BE2C (cell line): ENCODE measurements at regions not wholly inside any gene's neighbourhood (a gene's known extent, or its start where the extent isn't known, plus 50 kb on each side); places are given as distances from the start of the nearest gene placed in this dataset.
A peak's percentile ranks its signal among the peaks of the same experiment; 100 is the strongest.

Source experiments
- DNase-seq: peaks from one replicate; pipeline ENCODE4 v3.0.0-alpha.2; 2020
- H3K27me3 ChIP-seq: fragments of 250-450 bp; sonication (Bioruptor Pico); 2 replicates; pipeline ENCODE4 v1.5.1; 2020; ENCODE audit warnings: mild to moderate bottlenecking
- H3K36me3 ChIP-seq: fragments of 250-450 bp; sonication (Bioruptor Pico); 2 replicates; pipeline ENCODE4 v1.5.1; 2020; ENCODE audit warnings: mild to moderate bottlenecking
- H3K4me1 ChIP-seq: fragments of 250-450 bp; sonication (Bioruptor Pico); 2 replicates; pipeline ENCODE4 v1.5.1; 2020
- H3K4me3 ChIP-seq: 2 replicates; pipeline ENCODE4 v1.5.1; 2011; ENCODE audit warnings: low read depth, low read length
- H3K9me3 ChIP-seq: fragments of 250-450 bp; sonication (Bioruptor Pico); 2 replicates; pipeline ENCODE4 v1.5.1; 2020
- TF ChIP-seq, protein P1 (sequence below): IDR thresholded peaks from 2 replicates; pipeline ENCODE4 v1.5.1; 2012; ENCODE audit warnings: mild to moderate bottlenecking, low read depth, low read length

DNA sequence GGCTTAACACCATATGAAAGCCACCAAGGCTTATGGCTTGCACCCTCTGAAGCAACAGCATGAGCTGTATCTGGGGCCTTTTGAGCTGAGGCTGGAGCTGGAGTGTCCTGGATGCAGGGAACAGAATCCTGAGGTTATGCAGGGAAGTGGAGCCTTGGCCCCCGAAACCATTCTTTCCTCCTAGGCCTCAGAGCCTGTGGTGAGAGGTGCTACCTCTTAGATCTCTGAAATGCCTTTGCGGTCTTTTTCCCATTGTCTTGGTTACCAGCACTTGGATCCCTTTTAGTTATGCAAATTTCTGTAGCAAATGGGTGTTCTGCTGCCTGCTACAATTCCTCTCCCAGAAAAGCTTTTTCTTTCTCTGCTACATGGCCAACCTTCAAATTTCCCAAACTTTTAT lies 72.7 kb upstream of the CLPB start:
- no peak for DNase-seq
- H3K9me3 ChIP-seq, result peaks cover 6% of the 10 kb centered on the region
- TF ChIP-seq, protein P1, sequence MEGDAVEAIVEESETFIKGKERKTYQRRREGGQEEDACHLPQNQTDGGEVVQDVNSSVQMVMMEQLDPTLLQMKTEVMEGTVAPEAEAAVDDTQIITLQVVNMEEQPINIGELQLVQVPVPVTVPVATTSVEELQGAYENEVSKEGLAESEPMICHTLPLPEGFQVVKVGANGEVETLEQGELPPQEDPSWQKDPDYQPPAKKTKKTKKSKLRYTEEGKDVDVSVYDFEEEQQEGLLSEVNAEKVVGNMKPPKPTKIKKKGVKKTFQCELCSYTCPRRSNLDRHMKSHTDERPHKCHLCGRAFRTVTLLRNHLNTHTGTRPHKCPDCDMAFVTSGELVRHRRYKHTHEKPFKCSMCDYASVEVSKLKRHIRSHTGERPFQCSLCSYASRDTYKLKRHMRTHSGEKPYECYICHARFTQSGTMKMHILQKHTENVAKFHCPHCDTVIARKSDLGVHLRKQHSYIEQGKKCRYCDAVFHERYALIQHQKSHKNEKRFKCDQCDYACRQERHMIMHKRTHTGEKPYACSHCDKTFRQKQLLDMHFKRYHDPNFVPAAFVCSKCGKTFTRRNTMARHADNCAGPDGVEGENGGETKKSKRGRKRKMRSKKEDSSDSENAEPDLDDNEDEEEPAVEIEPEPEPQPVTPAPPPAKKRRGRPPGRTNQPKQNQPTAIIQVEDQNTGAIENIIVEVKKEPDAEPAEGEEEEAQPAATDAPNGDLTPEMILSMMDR, result no peak

DNA sequence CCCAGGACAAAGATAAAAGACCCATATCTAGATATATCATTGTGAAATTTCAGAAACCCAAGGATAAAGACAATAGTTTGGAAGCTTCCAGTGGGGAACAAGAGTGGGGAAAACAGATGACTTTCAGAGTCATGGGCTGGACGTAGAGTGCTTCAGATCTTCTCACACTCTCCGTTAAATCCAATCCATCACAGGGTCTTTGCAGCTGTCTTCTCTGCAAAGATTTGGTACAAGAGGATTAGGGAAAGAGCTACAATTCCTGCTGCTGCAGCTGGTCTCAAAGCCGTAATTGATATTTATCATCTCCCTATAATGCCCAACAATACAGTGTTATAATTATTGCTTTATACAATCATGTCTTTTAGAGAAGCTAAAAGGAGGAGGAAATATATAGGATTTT lies 63.4 kb upstream of the CLPB start:
- no peaks in the 10 kb centered on the region; the same call in 1 of the 2 replicates for H3K9me3 ChIP-seq

More for the DNA sequence above, 72.7 kb upstream of the CLPB start:
- Histone ChIP-seq H3K4me1 (peaks cover 3% of the 10 kb centered on the region; the same call in 1 of the 2 replicates), H3K4me3 (no peak overlapping the region), H3K27me3 (no peaks in the 10 kb centered on the region), H3K36me3 (no peaks in the 10 kb centered on the region)

DNA sequence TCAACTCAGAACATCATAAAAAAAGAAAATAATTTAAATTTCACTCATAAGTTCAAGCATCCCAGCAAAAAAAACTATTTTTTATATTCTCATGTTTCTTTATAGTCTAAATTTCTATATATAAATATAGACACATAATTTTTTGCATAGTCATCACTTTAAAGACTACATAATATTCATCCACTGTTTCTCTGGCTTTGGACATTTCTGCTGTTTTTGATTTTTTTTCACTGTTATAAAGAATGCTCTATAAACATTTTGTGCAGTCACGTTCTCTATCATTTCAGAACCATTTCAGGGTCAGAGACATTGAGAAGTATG lies 59.7 kb upstream of the CLPB start:
- no peaks in the 10 kb centered on the region for H3K27me3 ChIP-seq
- no peaks in the 10 kb centered on the region for H3K4me1 ChIP-seq
- no peaks in the 10 kb centered on the region for H3K9me3 ChIP-seq
- DNase-seq, result no peak
- TF ChIP-seq, protein P1, result no peak
- H3K36me3 ChIP-seq, result no peaks in the 10 kb centered on the region
- H3K4me3 ChIP-seq, result no peak overlapping the region

More for the DNA sequence above, 63.4 kb upstream of the CLPB start:
- Histone ChIP-seq H3K36me3 (no peaks in the 10 kb centered on the region), H3K27me3 (no peaks in the 10 kb centered on the region), H3K4me1 (no peaks in the 10 kb centered on the region), H3K4me3 (no peak overlapping the region)
- DNase-seq, result no peak
- TF ChIP-seq, protein P1, result no peak

DNA sequence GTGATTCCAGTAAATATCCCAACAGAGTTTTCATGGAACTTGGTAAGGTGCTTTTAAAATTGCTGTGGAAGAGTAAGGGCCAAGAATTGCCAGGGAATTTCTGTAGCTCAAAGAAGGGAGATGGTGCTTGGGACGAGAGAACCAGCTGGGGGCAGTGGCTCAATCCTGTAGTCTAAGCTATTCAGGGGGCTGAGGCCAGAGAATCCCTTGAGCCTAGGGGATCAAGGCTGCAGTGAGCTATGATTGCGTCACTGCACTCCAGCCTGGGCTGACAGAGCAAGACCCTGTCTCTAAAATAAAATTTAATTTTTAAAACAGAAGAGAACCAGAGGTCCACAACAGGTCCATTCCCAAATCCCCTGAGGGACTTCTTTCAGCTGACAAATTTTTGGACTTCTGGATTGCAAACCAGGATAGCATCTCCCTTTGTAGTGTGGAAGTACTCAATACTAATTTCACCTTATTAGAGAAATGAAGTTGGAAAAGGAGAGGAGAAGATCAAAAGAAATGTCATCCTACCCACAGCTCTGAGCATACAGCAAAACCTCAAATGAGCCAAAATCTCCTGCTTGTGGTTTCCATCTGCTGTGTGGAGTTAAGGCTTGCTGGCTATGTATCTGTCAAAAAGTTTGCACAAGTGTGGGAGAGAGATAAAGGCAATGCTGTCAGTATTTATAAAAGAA lies 59.2 kb upstream of the CLPB start:
- TF ChIP-seq, protein P1, result peak; percentile 26; the same call in 1 of the 2 replicates
- H3K9me3 ChIP-seq, result no peaks in the 10 kb centered on the region
- no peak for DNase-seq
- H3K27me3 ChIP-seq, result no peaks in the 10 kb centered on the region
- no peaks in the 10 kb centered on the region for H3K4me1 ChIP-seq
- H3K36me3 ChIP-seq, result no peaks in the 10 kb centered on the region
- H3K4me3 ChIP-seq, result no peak overlapping the region

DNA sequence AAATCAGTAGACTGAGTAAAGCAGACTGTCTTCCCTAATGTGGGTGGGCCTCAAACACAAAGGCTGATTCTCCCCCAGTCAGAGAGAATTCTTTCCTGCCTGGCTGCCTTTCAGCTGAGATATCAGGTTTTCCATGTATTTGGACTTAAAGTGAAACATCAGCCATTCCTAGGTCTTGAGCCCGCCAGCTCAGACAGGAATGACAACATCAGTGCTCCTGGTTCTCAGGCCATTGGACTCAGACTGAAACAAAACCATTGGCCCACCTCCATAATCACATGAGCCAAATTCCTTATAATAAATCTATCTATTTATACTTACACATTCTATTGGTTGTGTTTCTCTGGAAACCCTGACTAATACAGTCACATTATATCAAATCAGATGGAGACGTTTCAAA lies 56.7 kb upstream of the CLPB start:
- H3K9me3 ChIP-seq, result no peaks in the 10 kb centered on the region
- TF ChIP-seq, protein P1, result no peak
- H3K36me3 ChIP-seq, result no peaks in the 10 kb centered on the region
- H3K4me3 ChIP-seq, result no peak overlapping the region
- DNase-seq, result no peak
- H3K27me3 ChIP-seq, result no peaks in the 10 kb centered on the region
- H3K4me1 ChIP-seq, result no peaks in the 10 kb centered on the region
